Vagina (tissue), 2 donors: ENCODE measurements at regions not wholly inside any gene's neighbourhood (a gene's known extent, or its start where the extent isn't known, plus 50 kb on each side); places are given as distances from the start of the nearest gene placed in this dataset.

ENCODE experiments used
- DNase-seq, 2 donors: peaks; one replicate each; pipeline ENCODE4 v3.0.0-alpha.2; 2017; ENCODE audit errors: extremely low spot score in 2 of 2
- H3K27ac ChIP-seq: fragments of 200-600 bp; sonication (generic); one replicate; pipeline ENCODE4 v1.5.1; 2019
- H3K27me3 ChIP-seq: fragments of 200-600 bp; sonication (generic); one replicate; pipeline ENCODE4 v1.5.1; 2019
- H3K36me3 ChIP-seq, 2 donors: fragments of 200-600 bp; sonication (generic); one replicate each; pipeline ENCODE4 v1.5.1; 2017 to 2019
- H3K4me1 ChIP-seq: fragments of 200-600 bp; sonication (generic); one replicate; pipeline ENCODE4 v1.5.1; 2019
- H3K4me3 ChIP-seq, 2 donors: fragments of 200-600 bp; sonication (generic); 1 replicate in 1 of 2; 2 replicates in 1 of 2; pipeline ENCODE4 v1.5.1; 2016 to 2019
- H3K9me3 ChIP-seq: fragments of 200-600 bp; sonication (generic); one replicate; pipeline ENCODE4 v1.5.1; 2019
- CTCF ChIP-seq, 3 experiments: fragments of 450-650 bp in 2 of 3; fragments of 200-600 bp in 1 of 3; sonication (generic) in 1 of 3; IDR thresholded peaks; one replicate each; pipeline ENCODE4 v1.5.1; 2017 to 2019; ENCODE audit warnings: antibody characterized with exemption in 3 of 3, mild to moderate bottlenecking in 2 of 3, moderate library complexity in 2 of 3
- POLR2A ChIP-seq, 2 donors: fragments of 450-650 bp; IDR thresholded peaks; one replicate each; pipeline ENCODE4 v1.6.1; 2017; ENCODE audit warnings: antibody characterized with exemption in 2 of 2, mild to moderate bottlenecking in 2 of 2, moderate library complexity in 2 of 2
- POLR2AphosphoS5 ChIP-seq, 2 donors: sonication (generic); formaldehyde crosslinking; IDR thresholded peaks; one replicate each; pipeline ENCODE4 v1.9.0; 2017; ENCODE audit warnings: antibody characterized with exemption in 2 of 2, mild to moderate bottlenecking in 2 of 2, low read depth in 1 of 2; ENCODE audit not compliant: insufficient read depth in 1 of 2
- intact Hi-C: fragments of 100-400 bp; cut with DNase I; formaldehyde crosslinking; loops from one replicate; pipeline ENCODE4 v1.15.1; 2023

GRCh38 chr12:13371797-13372196, 175.3 kb downstream of the EMP1 start:
- H3K36me3 ChIP-seq: no peaks in the 10 kb centered on the region
- DNase-seq: no peak
- no peak overlapping the region for H3K27ac ChIP-seq
- intact Hi-C loops: no loop called here
- no peaks in the 10 kb centered on the region for H3K9me3 ChIP-seq
- no peaks in the 10 kb centered on the region for H3K4me1 ChIP-seq
- no peak overlapping the region for H3K4me3 ChIP-seq
- no peak for TF ChIP-seq CTCF (IDR thresholded peaks at IDR 0.05)
- no peak for TF ChIP-seq POLR2A (IDR thresholded peaks at IDR 0.05)
- no peak for TF ChIP-seq POLR2AphosphoS5 (IDR thresholded peaks at IDR 0.05; ENCODE audit: insufficient read depth in 1 of 2, low read depth in 1 of 2)
- no peaks in the 10 kb centered on the region for H3K27me3 ChIP-seq

GRCh38 chr12:13371367-13371766, 174.8 kb downstream of the EMP1 start:
- H3K27me3 ChIP-seq: no peaks in the 10 kb centered on the region
- DNase-seq: no peak
- no peaks in the 10 kb centered on the region for H3K9me3 ChIP-seq
- TF ChIP-seq POLR2A (IDR thresholded peaks at IDR 0.05) (no peak), POLR2AphosphoS5 (IDR thresholded peaks at IDR 0.05; ENCODE audit: insufficient read depth in 1 of 2, low read depth in 1 of 2) (no peak), CTCF (IDR thresholded peaks at IDR 0.05) (no peak)
- no peak overlapping the region for H3K27ac ChIP-seq
- H3K36me3 ChIP-seq: no peaks in the 10 kb centered on the region
- intact Hi-C loops: no loop called here
- H3K4me3 ChIP-seq: no peak overlapping the region
- H3K4me1 ChIP-seq: no peaks in the 10 kb centered on the region

- Histone ChIP-seq H3K36me3 (no peaks in the 10 kb centered on the region), H3K9me3 (no peaks in the 10 kb centered on the region), H3K4me3 (no peak overlapping the region), H3K4me1 (no peaks in the 10 kb centered on the region), H3K27ac (no peak overlapping the region), H3K27me3 (no peaks in the 10 kb centered on the region)
- TF ChIP-seq POLR2A (IDR thresholded peaks at IDR 0.05): no peak
- no peak for TF ChIP-seq CTCF (IDR thresholded peaks at IDR 0.05)
- no peak for TF ChIP-seq POLR2AphosphoS5 (IDR thresholded peaks at IDR 0.05; ENCODE audit: insufficient read depth in 1 of 2, low read depth in 1 of 2)
- DNase-seq: no peak
- intact Hi-C loops: no loop called here
Observed at GRCh38 chr12:13369474-13370056, 173.0 kb downstream of the EMP1 start.

- Histone ChIP-seq H3K36me3 (no peaks in the 10 kb centered on the region), H3K4me1 (no peaks in the 10 kb centered on the region), H3K9me3 (no peaks in the 10 kb centered on the region), H3K27ac (no peak overlapping the region), H3K4me3 (no peak overlapping the region), H3K27me3 (no peaks in the 10 kb centered on the region)
- TF ChIP-seq CTCF (IDR thresholded peaks at IDR 0.05) (no peak), POLR2AphosphoS5 (IDR thresholded peaks at IDR 0.05; ENCODE audit: insufficient read depth in 1 of 2, low read depth in 1 of 2) (no peak), POLR2A (IDR thresholded peaks at IDR 0.05) (no peak)
- intact Hi-C loops: no loop called here
- DNase-seq: no peak
Observed at GRCh38 chr12:13368971-13369370, 172.4 kb downstream of the EMP1 start.

- no peaks in the 10 kb centered on the region for H3K4me1 ChIP-seq
- intact Hi-C loops: no loop called here
- no peaks in the 10 kb centered on the region for H3K9me3 ChIP-seq
- TF ChIP-seq CTCF (IDR thresholded peaks at IDR 0.05) (no peak), POLR2AphosphoS5 (IDR thresholded peaks at IDR 0.05; ENCODE audit: insufficient read depth in 1 of 2, low read depth in 1 of 2) (no peak), POLR2A (IDR thresholded peaks at IDR 0.05) (no peak)
- no peak overlapping the region for H3K4me3 ChIP-seq
- H3K27ac ChIP-seq: no peak overlapping the region
- no peaks in the 10 kb centered on the region for H3K36me3 ChIP-seq
- H3K27me3 ChIP-seq: no peaks in the 10 kb centered on the region
- DNase-seq: no peak
Observed at GRCh38 chr12:13368431-13368830, 171.9 kb downstream of the EMP1 start.
